ENCODE measurements at regions not wholly inside any gene's neighbourhood (a gene's known extent, or its start where the extent isn't known, plus 50 kb on each side); places are given as distances from the start of the nearest gene placed in this dataset.

DNA sequence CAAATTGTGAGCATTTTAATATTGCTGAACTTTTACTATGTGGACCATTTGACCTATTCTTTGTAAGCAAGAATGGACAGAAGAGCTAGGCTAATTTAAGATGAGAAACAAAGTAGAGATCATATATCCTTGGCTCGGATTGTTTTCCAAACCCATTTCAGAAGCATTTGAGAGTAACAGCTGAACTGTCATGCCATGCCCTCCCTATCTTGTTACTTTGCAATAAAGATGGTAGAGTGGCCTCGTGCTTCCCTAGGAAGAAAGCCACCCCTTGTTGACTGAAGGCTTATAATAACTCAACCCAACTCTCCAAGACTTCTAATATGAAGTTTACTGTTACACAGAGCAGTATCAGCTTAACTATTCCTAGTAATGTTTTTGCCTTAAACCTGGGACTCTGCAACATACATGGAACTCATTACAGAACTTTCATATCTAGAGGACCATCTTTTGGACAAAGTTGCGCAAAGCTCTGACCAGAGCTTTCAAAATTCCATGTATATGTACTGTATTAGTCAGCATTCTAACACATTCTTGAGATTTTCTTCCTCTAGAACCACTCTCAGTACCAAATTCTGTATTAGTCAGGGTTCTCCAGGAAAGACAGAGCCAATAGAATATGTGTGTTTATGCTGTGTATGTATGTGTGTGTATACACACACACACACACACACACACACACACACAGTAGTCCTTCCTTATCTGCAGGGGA is 68.7 kb downstream of the ADAMTS1 start:
- TF ChIP-seq, protein P1, sequence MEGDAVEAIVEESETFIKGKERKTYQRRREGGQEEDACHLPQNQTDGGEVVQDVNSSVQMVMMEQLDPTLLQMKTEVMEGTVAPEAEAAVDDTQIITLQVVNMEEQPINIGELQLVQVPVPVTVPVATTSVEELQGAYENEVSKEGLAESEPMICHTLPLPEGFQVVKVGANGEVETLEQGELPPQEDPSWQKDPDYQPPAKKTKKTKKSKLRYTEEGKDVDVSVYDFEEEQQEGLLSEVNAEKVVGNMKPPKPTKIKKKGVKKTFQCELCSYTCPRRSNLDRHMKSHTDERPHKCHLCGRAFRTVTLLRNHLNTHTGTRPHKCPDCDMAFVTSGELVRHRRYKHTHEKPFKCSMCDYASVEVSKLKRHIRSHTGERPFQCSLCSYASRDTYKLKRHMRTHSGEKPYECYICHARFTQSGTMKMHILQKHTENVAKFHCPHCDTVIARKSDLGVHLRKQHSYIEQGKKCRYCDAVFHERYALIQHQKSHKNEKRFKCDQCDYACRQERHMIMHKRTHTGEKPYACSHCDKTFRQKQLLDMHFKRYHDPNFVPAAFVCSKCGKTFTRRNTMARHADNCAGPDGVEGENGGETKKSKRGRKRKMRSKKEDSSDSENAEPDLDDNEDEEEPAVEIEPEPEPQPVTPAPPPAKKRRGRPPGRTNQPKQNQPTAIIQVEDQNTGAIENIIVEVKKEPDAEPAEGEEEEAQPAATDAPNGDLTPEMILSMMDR (IDR thresholded peaks at IDR 0.05; ENCODE audit: low read depth, low read length, missing control alignments), result no peak
- in situ Hi-C loops (cut with HindIII; ENCODE audit: low sequenced_read_pairs), result no loop called here
- DNase-seq (ENCODE audit: low read depth), result no peak
- no peak overlapping the region for H3K4me3 ChIP-seq (ENCODE audit: low read depth, low read length)

GRCh38 chr21:26773058-26773457 is 72.2 kb downstream of the ADAMTS1 start:
- TF ChIP-seq, protein P1 (IDR thresholded peaks at IDR 0.05; ENCODE audit: low read depth, low read length, missing control alignments), result no peak
- no peak for DNase-seq (ENCODE audit: low read depth)
- H3K4me3 ChIP-seq (ENCODE audit: low read depth, low read length), result no peak overlapping the region
- in situ Hi-C loops (cut with HindIII; ENCODE audit: low sequenced_read_pairs), result no loop called here

DNA sequence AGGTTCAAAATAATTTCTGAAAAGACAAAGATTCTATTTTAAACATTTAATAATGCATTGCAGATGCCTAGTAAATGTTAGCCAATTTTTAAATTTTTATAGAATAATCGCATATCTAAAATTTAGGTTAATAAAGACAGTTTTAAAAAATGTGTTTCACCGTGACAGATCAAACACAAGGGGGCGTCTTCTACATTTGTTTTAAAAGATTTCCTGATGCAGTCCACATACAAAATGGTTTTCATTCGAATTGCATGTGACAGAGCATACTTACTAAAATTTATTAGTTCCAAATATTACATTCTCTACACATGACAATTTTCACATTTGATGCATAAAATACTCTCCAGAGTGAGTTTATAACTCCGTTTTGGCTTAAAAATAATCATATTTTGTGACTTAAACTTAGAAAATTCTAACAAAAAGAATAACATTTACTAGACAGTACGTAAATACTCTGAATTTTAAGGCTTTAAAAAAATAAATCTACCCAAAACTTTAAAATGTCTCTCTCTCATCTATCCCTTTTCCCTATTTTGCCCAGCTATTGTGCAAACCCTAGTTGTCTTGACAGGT is 75.5 kb downstream of the ADAMTS1 start:
- in situ Hi-C loops (cut with HindIII; ENCODE audit: low sequenced_read_pairs), result no loop called here
- TF ChIP-seq, protein P1 (IDR thresholded peaks at IDR 0.05; ENCODE audit: low read depth, low read length, missing control alignments), result peak; percentile 39
- peak; percentile 46 for DNase-seq (ENCODE audit: low read depth)

GRCh38 chr21:26766826-26767325 is 78.3 kb downstream of the ADAMTS1 start:
- no peak for DNase-seq (ENCODE audit: low read depth)
- TF ChIP-seq, protein P1 (IDR thresholded peaks at IDR 0.05; ENCODE audit: low read depth, low read length, missing control alignments), result no peak
- in situ Hi-C loops (cut with HindIII; ENCODE audit: low sequenced_read_pairs), result no loop called here
- no peak overlapping the region for H3K4me3 ChIP-seq (ENCODE audit: low read depth, low read length)

More for the DNA sequence above, 75.5 kb downstream of the ADAMTS1 start:
- H3K4me3 ChIP-seq (ENCODE audit: low read depth, low read length), result no peak overlapping the region

- TF ChIP-seq, protein P1 (IDR thresholded peaks at IDR 0.05; ENCODE audit: low read depth, low read length, missing control alignments), result no peak
- no peak overlapping the region for H3K4me3 ChIP-seq (ENCODE audit: low read depth, low read length)
- in situ Hi-C loops (cut with HindIII; ENCODE audit: low sequenced_read_pairs), result no loop called here
- DNase-seq (ENCODE audit: low read depth), result no peak
Measured at GRCh38 chr21:26761174-26761915, 83.9 kb downstream of the ADAMTS1 start.

GRCh38 chr21:26759731-26760130 is 85.5 kb downstream of the ADAMTS1 start:
- in situ Hi-C loops (cut with HindIII; ENCODE audit: low sequenced_read_pairs), result no loop called here

More at GRCh38 chr21:26759731-26760130, 85.5 kb downstream of the ADAMTS1 start:
- DNase-seq (ENCODE audit: low read depth), result no peak
- TF ChIP-seq, protein P1 (IDR thresholded peaks at IDR 0.05; ENCODE audit: low read depth, low read length, missing control alignments), result no peak
- no peak overlapping the region for H3K4me3 ChIP-seq (ENCODE audit: low read depth, low read length)
